ENCODE measurements at regions not wholly inside any gene's neighbourhood (a gene's known extent, or its start where the extent isn't known, plus 50 kb on each side); places are given as distances from the start of the nearest gene placed in this dataset.

DNA sequence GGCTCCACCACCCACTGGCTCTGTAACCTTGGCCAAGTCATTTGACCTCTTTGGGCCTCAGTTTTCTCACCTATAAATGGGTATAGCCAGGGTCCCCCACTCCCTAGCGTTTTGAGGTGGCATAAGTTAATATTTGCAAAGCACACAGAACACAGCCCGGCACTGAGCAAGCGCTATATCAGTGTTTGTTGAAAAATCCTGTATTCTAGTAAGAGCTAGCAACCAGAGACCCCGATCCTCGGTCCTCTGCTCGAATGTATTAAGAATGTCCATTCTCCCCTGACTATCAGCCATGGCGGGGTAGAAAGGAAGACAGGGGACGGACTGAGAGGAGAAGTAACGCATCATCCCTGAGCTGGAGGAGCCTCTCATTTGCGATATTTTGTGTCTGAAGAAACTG lies 131.2 kb downstream of the IRF8 start:
- Histone ChIP-seq H3K27me3 (peaks cover 0 to 82% of the 10 kb centered on the region in 2 donors), H3K27ac (no peak overlapping the region), H3K4me3 (no peak overlapping the region), H3K9me3 (peaks cover 0 to 7% (median 5%) of the 10 kb centered on the region in 3 donors), H3K4me1 (peaks cover 0 to 8% (median 0%) of the 10 kb centered on the region in 4 donors), H3K36me3 (no peaks in the 10 kb centered on the region)
- peak; percentile 2 to 28 for DNase-seq
- intact Hi-C loops (cut with DNase I; ENCODE audit: low total_unique reads), result no loop called here
- TF ChIP-seq CTCF (IDR thresholded peaks at IDR 0.05), result no peak

GRCh38 chr16:86031141-86031678 lies 132.2 kb downstream of the IRF8 start:
- no peak for TF ChIP-seq CTCF (IDR thresholded peaks at IDR 0.05)
- intact Hi-C loops (cut with DNase I; ENCODE audit: low total_unique reads), result no loop called here
- H3K9me3 ChIP-seq, result no peaks in the 10 kb centered on the region
- peak in 1 of 2 donors; percentile 28 for DNase-seq
- H3K4me3 ChIP-seq, result no peak overlapping the region
- H3K4me1 ChIP-seq, result peaks cover 0 to 8% (median 0%) of the 10 kb centered on the region in 4 donors
- no peak overlapping the region for H3K27ac ChIP-seq
- H3K36me3 ChIP-seq, result no peaks in the 10 kb centered on the region
- H3K27me3 ChIP-seq, result peaks cover 0 to 83% of the 10 kb centered on the region in 2 donors

DNA sequence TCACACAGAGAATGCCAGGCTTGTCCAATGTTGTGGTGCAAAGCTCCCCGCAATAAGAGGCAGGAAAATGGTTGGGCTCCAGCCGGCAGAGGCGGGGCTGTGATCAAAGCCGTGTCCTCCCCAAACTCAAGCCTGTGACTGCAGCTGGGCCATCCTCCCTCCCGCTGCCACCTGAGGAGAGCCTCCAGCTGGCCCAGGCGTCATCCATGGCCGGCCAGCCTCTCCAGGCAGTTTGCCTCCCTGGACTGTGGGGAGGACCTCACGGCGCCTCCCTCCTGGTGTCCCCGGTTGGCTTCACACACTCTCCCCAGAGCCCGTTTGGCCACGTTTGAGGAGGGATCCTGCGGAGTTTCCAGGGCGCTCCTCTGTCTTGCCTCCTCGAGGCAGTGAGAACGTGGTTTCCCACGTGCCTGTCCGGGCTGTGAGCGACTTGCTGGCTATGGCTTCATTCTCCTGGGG lies 134.1 kb downstream of the IRF8 start:
- H3K4me1 ChIP-seq, result peaks cover 0 to 8% (median 0%) of the 10 kb centered on the region in 4 donors
- DNase-seq, result peak; percentile 16 to 57
- peaks cover 0 to 73% of the 10 kb centered on the region in 2 donors for H3K27me3 ChIP-seq
- H3K36me3 ChIP-seq, result no peaks in the 10 kb centered on the region
- no peak for TF ChIP-seq CTCF (IDR thresholded peaks at IDR 0.05)
- H3K4me3 ChIP-seq, result no peak overlapping the region
- no peaks in the 10 kb centered on the region for H3K9me3 ChIP-seq
- H3K27ac ChIP-seq, result no peak overlapping the region
- intact Hi-C loops (cut with DNase I; ENCODE audit: low total_unique reads), result no loop called here

GRCh38 chr16:86033971-86034370 lies 135.0 kb downstream of the IRF8 start:
- no peaks in the 10 kb centered on the region for H3K36me3 ChIP-seq
- peaks cover 0 to 76% of the 10 kb centered on the region in 2 donors for H3K27me3 ChIP-seq
- no peak for TF ChIP-seq CTCF (IDR thresholded peaks at IDR 0.05)
- intact Hi-C loops (cut with DNase I; ENCODE audit: low total_unique reads), result no loop called here
- H3K27ac ChIP-seq, result no peak overlapping the region
- H3K9me3 ChIP-seq, result no peaks in the 10 kb centered on the region
- DNase-seq, result peak in 1 of 2 donors; percentile 5
- no peak overlapping the region for H3K4me3 ChIP-seq
- peaks cover 0 to 8% (median 0%) of the 10 kb centered on the region in 4 donors for H3K4me1 ChIP-seq

- Histone ChIP-seq H3K4me3 (no peak overlapping the region), H3K4me1 (peaks cover 0 to 8% (median 0%) of the 10 kb centered on the region in 4 donors), H3K36me3 (no peaks in the 10 kb centered on the region), H3K27ac (no peak overlapping the region), H3K9me3 (no peaks in the 10 kb centered on the region), H3K27me3 (peaks cover 0 to 76% of the 10 kb centered on the region in 2 donors)
- intact Hi-C loops (cut with DNase I; ENCODE audit: low total_unique reads), result no loop called here
- DNase-seq, result peak in 1 of 2 donors; percentile 5
- no peak for TF ChIP-seq CTCF (IDR thresholded peaks at IDR 0.05)
These were observed 135.5 kb downstream of the IRF8 start for GRCh38 chr16:86034421-86034919.
